ENCODE measurements at regions not wholly inside any gene's neighbourhood (a gene's known extent, or its start where the extent isn't known, plus 50 kb on each side); places are given as distances from the start of the nearest gene placed in this dataset.

DNA sequence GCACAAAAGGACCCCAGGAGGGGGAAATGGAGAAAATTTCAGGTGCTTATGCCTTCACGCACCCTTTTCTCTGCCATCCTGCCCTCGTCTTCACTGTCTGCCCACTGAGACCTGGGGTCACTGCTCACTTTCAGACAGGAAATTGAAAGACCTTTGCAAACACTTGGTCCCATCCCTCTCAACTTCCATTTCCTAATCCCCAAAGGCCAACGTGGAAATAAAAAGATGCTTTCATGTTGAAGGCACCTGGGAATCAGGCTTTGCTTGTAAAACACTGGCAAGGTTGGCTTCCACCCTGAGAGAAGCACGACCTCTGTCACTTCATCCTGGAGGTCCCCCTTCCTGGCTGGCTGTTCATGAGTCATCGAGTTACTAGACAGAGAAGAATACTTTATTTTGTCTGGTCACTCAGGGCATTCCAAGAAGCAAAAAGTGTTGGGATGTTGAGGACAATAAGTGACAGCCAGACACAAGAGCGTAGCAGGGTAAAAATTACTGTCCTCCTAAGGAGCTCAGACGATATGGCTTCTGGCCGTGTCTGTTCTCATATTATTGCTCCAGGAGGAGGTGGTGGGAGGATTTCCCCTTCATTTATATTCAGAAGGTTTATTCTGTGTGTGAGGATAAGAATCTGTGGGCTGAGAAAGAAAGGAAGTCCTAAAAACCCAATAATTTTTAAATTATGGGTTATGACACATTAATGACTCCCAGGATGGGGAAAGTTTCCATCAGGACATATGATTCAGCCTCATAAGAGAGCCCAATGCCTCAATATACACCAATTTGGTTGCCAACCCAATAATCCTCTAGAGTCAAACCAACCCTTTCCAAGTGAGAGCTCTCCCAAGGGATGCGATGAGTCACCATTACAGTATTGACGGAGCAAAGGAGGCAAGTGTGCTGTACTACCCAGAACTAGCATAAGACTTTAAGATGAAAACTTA lies 409.0 kb downstream of the COG6 start:
- H4K20me1 ChIP-seq (ENCODE audit: insufficient read depth, low read length), result no peaks in the 10 kb centered on the region
- ChIA-PET POLR2A (no interaction called here), CTCF (ENCODE audit: unreplicated experiment) (interaction anchor here (0.8 kb wide), 1 partner anchor 14 kb away, joined by 3 read pairs; no protein-coding TSS in a partner anchor)
- no peaks in the 10 kb centered on the region for H3K36me3 ChIP-seq (ENCODE audit: insufficient read depth, low read length)
- no peaks in the 10 kb centered on the region for H3K9me2 ChIP-seq (ENCODE audit: insufficient read depth, low read length)
- no TSS peak for BruUV-seq (replicated peaks)
- DNase-seq (ENCODE audit: low spot score), result no peak
- no peaks in the 10 kb centered on the region for H3K79me2 ChIP-seq (ENCODE audit: insufficient read depth, low read depth, low read length)
- peaks cover 15% of the 10 kb centered on the region for H3K4me1 ChIP-seq (ENCODE audit: insufficient read depth, low read length, poor library complexity, severe bottlenecking)
- no peak overlapping the region for H3K4me2 ChIP-seq (ENCODE audit: low read length)
- H3K4me3 ChIP-seq (ENCODE audit: low read depth, low read length, poor library complexity, severe bottlenecking), result no peak overlapping the region
- H2AFZ ChIP-seq (ENCODE audit: low read length), result no peak overlapping the region
- TF ChIP-seq EZH2phosphoT487 (IDR thresholded peaks at IDR 0.05; ENCODE audit: borderline replicate concordance, low read depth, low read length), result no peak
- TF ChIP-seq, protein P1, sequence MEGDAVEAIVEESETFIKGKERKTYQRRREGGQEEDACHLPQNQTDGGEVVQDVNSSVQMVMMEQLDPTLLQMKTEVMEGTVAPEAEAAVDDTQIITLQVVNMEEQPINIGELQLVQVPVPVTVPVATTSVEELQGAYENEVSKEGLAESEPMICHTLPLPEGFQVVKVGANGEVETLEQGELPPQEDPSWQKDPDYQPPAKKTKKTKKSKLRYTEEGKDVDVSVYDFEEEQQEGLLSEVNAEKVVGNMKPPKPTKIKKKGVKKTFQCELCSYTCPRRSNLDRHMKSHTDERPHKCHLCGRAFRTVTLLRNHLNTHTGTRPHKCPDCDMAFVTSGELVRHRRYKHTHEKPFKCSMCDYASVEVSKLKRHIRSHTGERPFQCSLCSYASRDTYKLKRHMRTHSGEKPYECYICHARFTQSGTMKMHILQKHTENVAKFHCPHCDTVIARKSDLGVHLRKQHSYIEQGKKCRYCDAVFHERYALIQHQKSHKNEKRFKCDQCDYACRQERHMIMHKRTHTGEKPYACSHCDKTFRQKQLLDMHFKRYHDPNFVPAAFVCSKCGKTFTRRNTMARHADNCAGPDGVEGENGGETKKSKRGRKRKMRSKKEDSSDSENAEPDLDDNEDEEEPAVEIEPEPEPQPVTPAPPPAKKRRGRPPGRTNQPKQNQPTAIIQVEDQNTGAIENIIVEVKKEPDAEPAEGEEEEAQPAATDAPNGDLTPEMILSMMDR (conservative IDR thresholded peaks at IDR 0.05; ENCODE audit: low read length), result no peak
- no peaks in the 10 kb centered on the region for H3K9me3 ChIP-seq (ENCODE audit: low read length)
- no peak overlapping the region for H3K27ac ChIP-seq (ENCODE audit: low read depth, low read length, poor library complexity, severe bottlenecking)
- intact Hi-C loops (cut with micrococcal nuclease; ENCODE audit: unreplicated experiment), result loop anchor here (5.0 kb wide), 3 partner anchors 83 to 603 kb away; partner anchors contain the start of gene FOXO1

DNA sequence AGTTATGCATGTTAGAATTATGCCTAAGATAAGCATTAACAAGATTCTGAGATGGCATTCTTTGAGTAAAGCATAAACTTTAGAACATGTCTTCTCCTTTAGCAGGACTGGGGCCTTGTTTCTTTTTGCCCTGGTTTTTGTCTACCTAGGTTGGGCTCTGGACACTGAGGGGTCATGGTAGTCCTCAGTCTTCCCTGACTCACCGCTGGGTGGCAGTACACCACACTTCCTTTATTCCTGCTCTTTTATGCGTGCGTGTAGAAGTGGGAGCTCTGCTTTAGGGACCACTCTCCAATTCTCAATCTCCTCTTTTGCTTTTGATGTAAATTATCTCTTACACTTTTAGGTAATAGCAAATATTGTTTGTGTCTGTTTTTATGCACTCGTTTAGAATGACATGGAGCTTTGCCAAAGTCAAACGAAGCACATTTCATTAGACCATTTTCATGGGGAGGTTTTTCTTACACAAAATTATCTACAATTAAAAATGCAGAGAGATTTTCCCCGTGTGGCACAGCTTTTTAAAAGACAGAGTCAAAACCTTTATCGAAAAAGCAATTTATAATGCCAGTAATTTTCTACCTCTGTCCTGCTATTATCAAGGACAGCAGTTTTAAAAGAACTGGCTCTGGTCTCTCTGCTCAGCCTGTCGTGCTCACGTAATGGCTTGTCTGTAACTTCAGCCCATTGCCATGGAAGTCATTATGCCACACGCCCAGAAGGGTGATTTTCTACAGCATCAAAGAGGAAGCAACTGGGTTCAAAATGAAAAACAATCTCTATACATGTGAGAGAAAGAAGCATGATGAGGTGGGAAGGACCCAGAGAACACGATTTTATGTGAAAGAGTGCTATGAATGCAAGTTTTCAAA lies 413.9 kb downstream of the COG6 start:
- Histone ChIP-seq H2AFZ (ENCODE audit: low read length) (peak overlapping the region; percentile 21; the same call in 1 of the 2 replicates), H3K4me3 (ENCODE audit: low read depth, low read length, poor library complexity, severe bottlenecking) (no peak overlapping the region), H3K36me3 (ENCODE audit: insufficient read depth, low read length) (no peaks in the 10 kb centered on the region), H3K4me2 (ENCODE audit: low read length) (peak overlapping the region; percentile 16; the same call in 1 of the 2 replicates), H3K4me1 (ENCODE audit: insufficient read depth, low read length, poor library complexity, severe bottlenecking) (peaks cover 24% of the 10 kb centered on the region), H3K9me2 (ENCODE audit: insufficient read depth, low read length) (no peaks in the 10 kb centered on the region), H3K79me2 (ENCODE audit: insufficient read depth, low read depth, low read length) (no peaks in the 10 kb centered on the region), H4K20me1 (ENCODE audit: insufficient read depth, low read length) (no peaks in the 10 kb centered on the region), H3K27ac (ENCODE audit: low read depth, low read length, poor library complexity, severe bottlenecking) (no peak overlapping the region), H3K9me3 (ENCODE audit: low read length) (no peaks in the 10 kb centered on the region)
- peak; percentile 81 for DNase-seq (ENCODE audit: low spot score)
- no TSS peak for BruUV-seq (replicated peaks)
- intact Hi-C loops (cut with micrococcal nuclease; ENCODE audit: unreplicated experiment), result loop anchor here (1.0 to 5.0 kb wide), 8 partner anchors 57 to 707 kb away; partner anchors contain the start of gene FOXO1
- TF ChIP-seq EZH2phosphoT487 (IDR thresholded peaks at IDR 0.05; ENCODE audit: borderline replicate concordance, low read depth, low read length), result no peak
- TF ChIP-seq, protein P1 (conservative IDR thresholded peaks at IDR 0.05; ENCODE audit: low read length), result peak; percentile 98
- CTCF ChIA-PET (ENCODE audit: unreplicated experiment), result interaction anchor here (0.6 to 1.2 kb wide), 3 partner anchors 33 to 599 kb away, joined by 3 read pairs; no protein-coding TSS in a partner anchor
- POLR2A ChIA-PET, result interaction anchor here (0.5 to 1.4 kb wide), 7 partner anchors 8 to 615 kb away, joined by 3 to 5 read pairs (median 4); no protein-coding TSS in a partner anchor
